PC-3 (cell line): ENCODE measurements at regions not wholly inside any gene's neighbourhood (a gene's known extent, or its start where the extent isn't known, plus 50 kb on each side); places are given as distances from the start of the nearest gene placed in this dataset.
"Not testable (repeated sequence)": the region's sequence is repeated elsewhere in the genome, so short reads cannot be mapped to it uniquely, and the experiment has no call there.

Experiments
- ATAC-seq: fragments of 200-7000 bp; cut with Tn5 transposase; 2 replicates; pipeline ENCODE4 v1.9.1; 2020; ENCODE audit warnings: mild to moderate bottlenecking, moderate library complexity
- BruUV-seq: library from RNA; stranded (reverse); fragments of 400-500 nt; replicated peaks from 2 replicates; lab custom pipeline; 2021; lab: Mats Ljungman, UMichigan
- CTCF ChIA-PET: fragments of 300-600 bp; sonication (Branson Sonifier 250); formaldehyde crosslinking; loops from one replicate; lab custom pipeline; 2022; ENCODE audit warnings: antibody characterized with exemption; lab: Charles Lee
- POLR2A ChIA-PET: fragments of 300-600 bp; sonication (Branson Sonifier 250); formaldehyde crosslinking; loops from one replicate; lab custom pipeline; 2022; ENCODE audit warnings: antibody characterized with exemption; ENCODE audit not compliant: unreplicated experiment; lab: Charles Lee
- DNase-seq: peaks from one replicate; pipeline ENCODE4 v3.0.0-alpha.2; 2015
- H2AFZ ChIP-seq: fragments of 300-600 bp; sonication (generic); 2 replicates; pipeline ENCODE4 v1.6.0; 2016; ENCODE audit warnings: antibody characterized with exemption, low read length
- H3F3A ChIP-seq: fragments of 300-600 bp; sonication (generic); one replicate; pipeline ENCODE4 v1.6.0; 2017; ENCODE audit warnings: antibody characterized with exemption, low read length, control low read depth, mild to moderate bottlenecking; ENCODE audit not compliant: unreplicated experiment
- H3K27ac ChIP-seq: fragments of 300-600 bp; sonication (generic); 2 replicates; pipeline ENCODE4 v1.5.1; 2016; ENCODE audit warnings: mild to moderate bottlenecking, low read length
- H3K27me3 ChIP-seq: fragments of 300-600 bp; sonication (generic); 2 replicates; pipeline ENCODE4 v1.6.1; 2016; ENCODE audit warnings: low read length, mixed read lengths
- H3K36me3 ChIP-seq: fragments of 300-600 bp; sonication (generic); 2 replicates; pipeline ENCODE4 v1.6.1; 2016; ENCODE audit warnings: low read depth, mixed run types, low read length, mixed read lengths
- H3K4me1 ChIP-seq: fragments of 300-600 bp; sonication (generic); 2 replicates; pipeline ENCODE4 v1.5.1; 2016; ENCODE audit warnings: low read length; ENCODE audit not compliant: insufficient read depth
- H3K4me2 ChIP-seq: fragments of 300-600 bp; sonication (generic); 2 replicates; pipeline ENCODE4 v1.6.0; 2016; ENCODE audit warnings: low read length
- H3K4me3 ChIP-seq: fragments of 300-600 bp; sonication (generic); 2 replicates; pipeline ENCODE4 v1.5.1; 2016; ENCODE audit warnings: mild to moderate bottlenecking, low read length, mixed read lengths
- H3K79me2 ChIP-seq: fragments of 300-600 bp; sonication (generic); 2 replicates; pipeline ENCODE4 v1.6.1; 2017; ENCODE audit warnings: low read length, mixed read lengths
- H3K9ac ChIP-seq: fragments of 300-600 bp; sonication (generic); 2 replicates; pipeline ENCODE4 v1.6.0; 2016; ENCODE audit warnings: mild to moderate bottlenecking, low read length
- H3K9me2 ChIP-seq: fragments of 300-600 bp; sonication (generic); replicated peaks from 2 replicates; pipeline ENCODE4 v1.6.1; 2016; ENCODE audit warnings: mixed run types, low read length, mixed read lengths
- H3K9me3 ChIP-seq: fragments of 300-600 bp; sonication (generic); 2 replicates; pipeline ENCODE4 v1.6.1; 2016; ENCODE audit warnings: low read length, mixed read lengths
- H4K20me1 ChIP-seq: fragments of 300-600 bp; sonication (generic); 2 replicates; pipeline ENCODE4 v1.6.1; 2016; ENCODE audit warnings: low read length, mixed read lengths
- CTCF ChIP-seq: fragments of 300-600 bp; sonication (generic); conservative IDR thresholded peaks from 2 replicates; pipeline ENCODE4 v1.5.1; 2017; ENCODE audit warnings: antibody characterized with exemption, low read depth, mild to moderate bottlenecking, low read length
- EZH2 ChIP-seq: fragments of 300-600 bp; sonication (generic); IDR thresholded peaks from one replicate; pipeline ENCODE4 v1.6.1; 2017; ENCODE audit warnings: antibody characterized with exemption, mild to moderate bottlenecking, low read length; ENCODE audit not compliant: unreplicated experiment
- EZH2phosphoT487 ChIP-seq: fragments of 300-600 bp; sonication (generic); IDR thresholded peaks from 2 replicates; pipeline ENCODE4 v1.6.1; 2018; ENCODE audit warnings: mild to moderate bottlenecking, antibody characterized with exemption, low read length, borderline replicate concordance
- intact Hi-C: fragments of 100-400 bp; cut with micrococcal nuclease; formaldehyde crosslinking; loops from 2 replicates; pipeline ENCODE4 v1.9.0; 2023

GRCh38 chr6:69450493-69450892, 346.3 kb downstream of the LMBRD1 start:
- H3K4me2 ChIP-seq, ATAC-seq, H3K27me3 ChIP-seq, BruUV-seq, H4K20me1 ChIP-seq, H3K9me2 ChIP-seq, H3K9me3 ChIP-seq, POLR2A ChIA-PET, H3F3A ChIP-seq, H3K79me2 ChIP-seq, DNase-seq, CTCF ChIA-PET, intact Hi-C loops, H3K4me3 ChIP-seq, H3K27ac ChIP-seq, H3K36me3 ChIP-seq, H3K9ac ChIP-seq, H3K4me1 ChIP-seq, H2AFZ ChIP-seq: not testable (repeated sequence)

GRCh38 chr6:69449887-69450286, 346.9 kb downstream of the LMBRD1 start:
- no peaks in the 10 kb centered on the region for H3K79me2 ChIP-seq
- ATAC-seq = no peak
- H3K27ac ChIP-seq = no peak overlapping the region
- H3K4me3 ChIP-seq = no peak overlapping the region
- no peaks in the 10 kb centered on the region for H3K4me1 ChIP-seq
- TF ChIP-seq EZH2 (no peak), EZH2phosphoT487 (no peak), CTCF (no peak)
- no peaks in the 10 kb centered on the region for H3K9me2 ChIP-seq
- DNase-seq = no peak
- BruUV-seq = no TSS peak
- H2AFZ ChIP-seq = no peak overlapping the region
- H3K27me3 ChIP-seq = no peaks in the 10 kb centered on the region
- no peaks in the 10 kb centered on the region for H3K9me3 ChIP-seq
- CTCF ChIA-PET = no interaction called here
- no peak overlapping the region for H3K9ac ChIP-seq
- H3F3A ChIP-seq = no peaks in the 10 kb centered on the region
- POLR2A ChIA-PET = no interaction called here
- H3K4me2 ChIP-seq = no peak overlapping the region
- no peaks in the 10 kb centered on the region for H3K36me3 ChIP-seq
- no peaks in the 10 kb centered on the region for H4K20me1 ChIP-seq
- intact Hi-C loops = no loop called here
